ENCODE measurements at regions not wholly inside any gene's neighbourhood (a gene's known extent, or its start where the extent isn't known, plus 50 kb on each side); places are given as distances from the start of the nearest gene placed in this dataset.
"Not testable (repeated sequence)": the region's sequence is repeated elsewhere in the genome, so short reads cannot be mapped to it uniquely, and the experiment has no call there.

DNA sequence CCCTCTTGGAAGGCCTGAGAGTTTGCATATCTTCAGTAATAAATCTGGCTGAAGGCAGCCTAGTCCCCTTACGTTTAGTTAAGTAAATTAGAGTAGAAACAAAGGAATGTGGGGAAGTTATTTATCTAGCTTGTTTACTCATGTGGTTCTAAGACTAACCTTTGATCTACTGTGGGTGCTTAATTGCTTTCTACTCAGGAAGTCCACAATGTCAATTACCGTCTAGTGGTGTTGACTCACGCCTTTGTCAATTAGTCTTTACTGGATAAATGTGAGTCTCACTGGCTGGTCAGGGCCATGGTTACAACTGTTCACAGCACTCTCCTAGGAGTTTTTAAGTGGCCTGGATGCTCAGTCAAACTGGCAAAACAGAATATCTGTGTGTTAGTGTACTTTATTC lies 2338.4 kb downstream of the TP53TG3F start:
- no peaks in the 10 kb centered on the region for H3K27me3 Mint-ChIP-seq
- H3K4me3 Mint-ChIP-seq (ENCODE audit: low read depth), result no peak overlapping the region
- peaks cover 49% of the 10 kb centered on the region for H3K9me3 Mint-ChIP-seq (ENCODE audit: low read depth)
- no peaks in the 10 kb centered on the region for H3K36me3 Mint-ChIP-seq (ENCODE audit: insufficient read depth)
- no peaks in the 10 kb centered on the region for H3K4me1 Mint-ChIP-seq (ENCODE audit: low read depth)
- no peak overlapping the region for H3K27ac Mint-ChIP-seq
- no peak for DNase-seq (ENCODE audit: low spot score, unreplicated experiment)
- TF ChIP-seq, protein P1, sequence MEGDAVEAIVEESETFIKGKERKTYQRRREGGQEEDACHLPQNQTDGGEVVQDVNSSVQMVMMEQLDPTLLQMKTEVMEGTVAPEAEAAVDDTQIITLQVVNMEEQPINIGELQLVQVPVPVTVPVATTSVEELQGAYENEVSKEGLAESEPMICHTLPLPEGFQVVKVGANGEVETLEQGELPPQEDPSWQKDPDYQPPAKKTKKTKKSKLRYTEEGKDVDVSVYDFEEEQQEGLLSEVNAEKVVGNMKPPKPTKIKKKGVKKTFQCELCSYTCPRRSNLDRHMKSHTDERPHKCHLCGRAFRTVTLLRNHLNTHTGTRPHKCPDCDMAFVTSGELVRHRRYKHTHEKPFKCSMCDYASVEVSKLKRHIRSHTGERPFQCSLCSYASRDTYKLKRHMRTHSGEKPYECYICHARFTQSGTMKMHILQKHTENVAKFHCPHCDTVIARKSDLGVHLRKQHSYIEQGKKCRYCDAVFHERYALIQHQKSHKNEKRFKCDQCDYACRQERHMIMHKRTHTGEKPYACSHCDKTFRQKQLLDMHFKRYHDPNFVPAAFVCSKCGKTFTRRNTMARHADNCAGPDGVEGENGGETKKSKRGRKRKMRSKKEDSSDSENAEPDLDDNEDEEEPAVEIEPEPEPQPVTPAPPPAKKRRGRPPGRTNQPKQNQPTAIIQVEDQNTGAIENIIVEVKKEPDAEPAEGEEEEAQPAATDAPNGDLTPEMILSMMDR (IDR thresholded peaks at IDR 0.05; ENCODE audit: unreplicated experiment), result no peak

DNA sequence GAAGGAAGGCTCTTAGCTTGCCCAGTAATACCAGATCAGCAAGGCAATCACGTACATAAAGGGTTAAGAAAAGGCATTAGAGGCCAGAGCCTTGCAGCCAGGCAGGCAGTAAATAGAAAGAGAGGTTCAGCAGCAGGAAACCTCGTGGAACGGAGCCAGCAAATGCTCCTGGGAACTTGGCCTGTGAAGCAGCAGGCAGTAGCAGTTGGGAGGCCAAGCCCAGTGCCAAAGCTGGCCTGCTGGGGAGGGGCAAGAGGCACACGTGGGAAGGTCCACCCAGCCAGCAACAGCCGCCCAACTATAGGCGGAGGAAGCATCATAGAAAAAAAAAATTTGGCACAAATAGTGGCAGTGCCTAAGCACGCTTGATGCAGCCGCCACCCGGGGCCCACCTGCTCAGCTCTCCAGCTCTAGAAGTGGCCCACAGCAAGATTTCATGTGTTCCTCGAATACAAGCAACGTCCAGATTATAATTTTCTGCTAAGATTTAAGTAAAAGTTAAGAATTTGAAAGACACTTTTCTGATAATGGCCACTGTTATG lies 2339.5 kb downstream of the TP53TG3F start:
- TF ChIP-seq, protein P1 (IDR thresholded peaks at IDR 0.05; ENCODE audit: unreplicated experiment), result no peak
- Mint-ChIP-seq H3K27ac (no peak overlapping the region), H3K36me3 (ENCODE audit: insufficient read depth) (no peaks in the 10 kb centered on the region), H3K4me1 (ENCODE audit: low read depth) (no peaks in the 10 kb centered on the region), H3K4me3 (ENCODE audit: low read depth) (no peak overlapping the region), H3K27me3 (no peaks in the 10 kb centered on the region), H3K9me3 (ENCODE audit: low read depth) (peaks cover 48% of the 10 kb centered on the region)
- DNase-seq (ENCODE audit: low spot score, unreplicated experiment), result no peak

DNA sequence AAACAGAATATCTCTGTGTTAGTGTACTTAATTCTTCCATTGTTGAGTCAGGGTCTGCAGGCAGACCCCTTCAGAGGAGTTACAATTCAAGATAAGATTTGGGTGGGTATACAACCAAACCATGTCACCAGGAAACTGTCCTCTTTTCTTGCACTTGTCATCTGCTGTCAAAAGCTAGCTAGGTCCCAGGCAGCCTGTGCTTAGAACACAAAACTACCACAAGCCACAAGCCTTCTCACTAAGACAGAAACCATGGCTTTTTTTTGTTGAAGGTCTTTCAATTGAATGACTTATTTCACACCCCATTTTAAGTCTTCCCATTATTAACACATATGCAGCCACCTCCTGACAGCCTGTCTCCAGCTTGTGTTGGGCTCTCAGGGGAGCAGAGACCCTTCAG lies 2345.1 kb downstream of the TP53TG3F start:
- not testable (repeated sequence) for H3K27me3 Mint-ChIP-seq; H3K4me1 Mint-ChIP-seq (ENCODE audit: low read depth); H3K4me3 Mint-ChIP-seq (ENCODE audit: low read depth); H3K36me3 Mint-ChIP-seq (ENCODE audit: insufficient read depth); H3K27ac Mint-ChIP-seq; DNase-seq (ENCODE audit: low spot score, unreplicated experiment)
- H3K9me3 Mint-ChIP-seq (ENCODE audit: low read depth), result peaks cover 35% of the 10 kb centered on the region

DNA sequence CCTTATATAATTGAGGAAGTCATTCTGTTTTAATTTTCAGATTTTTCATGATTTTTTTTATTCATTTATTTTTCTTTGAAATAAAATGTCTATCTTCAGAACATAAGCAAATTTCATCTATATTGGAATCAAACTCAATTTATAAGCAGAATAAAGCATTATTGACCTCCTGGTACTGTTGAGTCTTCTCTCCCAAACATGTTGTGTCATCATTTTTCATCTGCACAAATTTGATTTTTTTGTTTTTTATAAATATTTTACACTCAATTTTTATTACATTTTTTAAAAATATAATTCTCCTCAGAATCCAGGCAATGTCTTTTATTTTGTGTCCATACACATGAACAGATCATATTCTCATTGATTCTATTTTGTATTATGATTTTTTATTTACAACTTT lies 2363.9 kb downstream of the TP53TG3F start:
- no peak for DNase-seq (ENCODE audit: low spot score, unreplicated experiment)
- H3K9me3 Mint-ChIP-seq (ENCODE audit: low read depth), result peaks cover 36% of the 10 kb centered on the region
- TF ChIP-seq, protein P1 (IDR thresholded peaks at IDR 0.05; ENCODE audit: unreplicated experiment), result no peak
- no peak overlapping the region for H3K4me3 Mint-ChIP-seq (ENCODE audit: low read depth)
- no peak overlapping the region for H3K27ac Mint-ChIP-seq
- no peaks in the 10 kb centered on the region for H3K27me3 Mint-ChIP-seq
- no peaks in the 10 kb centered on the region for H3K4me1 Mint-ChIP-seq (ENCODE audit: low read depth)
- H3K36me3 Mint-ChIP-seq (ENCODE audit: insufficient read depth), result no peaks in the 10 kb centered on the region

DNA sequence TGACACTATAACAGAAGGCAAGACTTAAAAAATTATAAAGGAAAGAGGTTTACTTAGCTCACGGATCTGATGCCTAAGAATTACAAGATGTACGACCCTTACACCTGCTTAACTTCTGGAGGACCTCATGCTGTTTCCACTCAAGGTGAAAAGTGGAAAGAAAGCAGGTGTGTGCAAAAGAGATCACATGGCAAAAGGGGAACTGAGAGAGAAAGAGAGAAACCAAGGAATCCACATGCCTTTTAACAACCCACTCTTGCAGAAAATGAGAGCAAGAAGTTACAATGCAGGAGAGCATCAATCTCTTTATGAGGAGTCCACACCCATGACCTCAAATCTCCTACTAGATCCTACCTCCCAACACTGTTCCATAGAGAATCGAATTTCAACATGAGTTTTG lies 2382.2 kb downstream of the TP53TG3F start:
- H3K27ac Mint-ChIP-seq, result no peak overlapping the region
- peaks cover 55% of the 10 kb centered on the region for H3K9me3 Mint-ChIP-seq (ENCODE audit: low read depth)
- H3K27me3 Mint-ChIP-seq, result no peaks in the 10 kb centered on the region

DNA sequence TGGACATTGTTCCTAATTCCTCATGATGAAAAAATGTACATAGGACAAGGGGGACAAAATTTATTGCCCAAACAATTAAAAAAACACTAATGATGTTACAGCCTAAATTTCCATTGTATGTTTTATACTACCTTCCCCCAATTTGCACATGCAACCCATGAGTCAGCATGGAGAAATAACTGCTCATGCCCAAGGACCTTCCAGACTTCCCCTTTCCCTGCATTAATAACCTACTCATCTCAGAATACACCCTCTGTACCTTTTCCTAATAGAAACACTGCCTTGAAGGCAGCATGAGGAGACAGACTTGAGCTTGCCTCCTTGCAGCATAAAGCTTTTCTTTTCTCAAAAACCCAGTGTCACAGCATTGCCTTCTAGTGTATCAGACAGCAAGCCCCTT lies 2402.8 kb downstream of the TP53TG3F start:
- H3K36me3 Mint-ChIP-seq (ENCODE audit: insufficient read depth), result peaks cover 2% of the 10 kb centered on the region
- no peaks in the 10 kb centered on the region for H3K4me1 Mint-ChIP-seq (ENCODE audit: low read depth)
- H3K9me3 Mint-ChIP-seq (ENCODE audit: low read depth), result peaks cover 42% of the 10 kb centered on the region
- no peaks in the 10 kb centered on the region for H3K27me3 Mint-ChIP-seq
- H3K4me3 Mint-ChIP-seq (ENCODE audit: low read depth), result no peak overlapping the region
- TF ChIP-seq, protein P1 (IDR thresholded peaks at IDR 0.05; ENCODE audit: unreplicated experiment), result no peak
- no peak overlapping the region for H3K27ac Mint-ChIP-seq
- no peak for DNase-seq (ENCODE audit: low spot score, unreplicated experiment)

More for the DNA sequence above, 2382.2 kb downstream of the TP53TG3F start:
- Mint-ChIP-seq H3K36me3 (ENCODE audit: insufficient read depth) (peaks cover 2% of the 10 kb centered on the region), H3K4me1 (ENCODE audit: low read depth) (no peaks in the 10 kb centered on the region), H3K4me3 (ENCODE audit: low read depth) (no peak overlapping the region)
- no peak for DNase-seq (ENCODE audit: low spot score, unreplicated experiment)
- TF ChIP-seq, protein P1 (IDR thresholded peaks at IDR 0.05; ENCODE audit: unreplicated experiment), result no peak

All from progenitor cell of endocrine pancreas (in vitro differentiated cells).